ENCODE measurements at regions not wholly inside any gene's neighbourhood (a gene's known extent, or its start where the extent isn't known, plus 50 kb on each side); places are given as distances from the start of the nearest gene placed in this dataset.

GRCh38 chr2:139259422-139260051 lies 479.3 kb upstream of the NXPH2 start:
- no peak overlapping the region for H3K27ac ChIP-seq (replicated peaks in 1 of 4)
- H3K9me3 ChIP-seq = no peaks in the 10 kb centered on the region
- 87% methylated on average over 5 of the region's 5 CpGs for WGBS
- H3K36me3 ChIP-seq = no peaks in the 10 kb centered on the region
- intact Hi-C loops (cut with DNase I) = no loop called here
- no peak for DNase-seq (ENCODE audit: extremely low spot score)
- H3K4me3 ChIP-seq = no peak overlapping the region
- H3K4me1 ChIP-seq = no peaks in the 10 kb centered on the region
- TF ChIP-seq POLR2AphosphoS5 (IDR thresholded peaks at IDR 0.05) = no peak
- no peak for TF ChIP-seq CTCF (IDR thresholded peaks at IDR 0.05)
- TF ChIP-seq POLR2A (IDR thresholded peaks at IDR 0.05; ENCODE audit: low read depth) = no peak
- TF ChIP-seq EP300 (IDR thresholded peaks at IDR 0.05) = no peak
- no peaks in the 10 kb centered on the region for H3K27me3 ChIP-seq

DNA sequence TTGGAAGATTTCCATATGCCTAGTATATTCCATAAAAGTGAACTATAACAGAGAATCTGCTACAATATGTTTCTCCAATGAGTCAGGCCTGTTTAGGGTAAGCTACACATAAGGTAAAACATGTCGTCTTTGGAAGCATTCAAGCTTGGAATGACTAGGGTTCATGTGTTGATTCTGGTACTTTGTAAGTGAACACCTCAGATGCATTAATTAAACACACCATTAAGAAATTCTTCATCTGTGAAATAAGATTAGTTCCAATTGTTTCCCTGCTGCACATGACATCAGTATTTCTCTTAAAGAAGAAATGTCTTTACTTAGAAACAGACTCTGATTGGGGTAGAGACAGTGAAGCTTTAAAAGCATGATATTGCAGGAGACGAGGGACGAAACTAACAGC lies 461.1 kb upstream of the NXPH2 start:
- TF ChIP-seq POLR2AphosphoS5 (IDR thresholded peaks at IDR 0.05) = no peak
- TF ChIP-seq EP300 (IDR thresholded peaks at IDR 0.05) = no peak
- TF ChIP-seq POLR2A (IDR thresholded peaks at IDR 0.05; ENCODE audit: low read depth) = no peak
- TF ChIP-seq CTCF (IDR thresholded peaks at IDR 0.05) = no peak
- no peaks in the 10 kb centered on the region for H3K27me3 ChIP-seq
- H3K9me3 ChIP-seq = no peaks in the 10 kb centered on the region
- no peak for DNase-seq (ENCODE audit: extremely low spot score)
- 84% methylated on average over 3 of the region's 3 CpGs for WGBS
- no peak overlapping the region for H3K4me3 ChIP-seq
- no peaks in the 10 kb centered on the region for H3K36me3 ChIP-seq
- no peak overlapping the region for H3K27ac ChIP-seq (replicated peaks in 1 of 4)
- no peaks in the 10 kb centered on the region for H3K4me1 ChIP-seq
- intact Hi-C loops (cut with DNase I) = no loop called here

GRCh38 chr2:139237023-139237422 lies 456.8 kb upstream of the NXPH2 start:
- no peaks in the 10 kb centered on the region for H3K4me1 ChIP-seq
- WGBS = 87% methylated on average over 3 of the region's 3 CpGs
- intact Hi-C loops (cut with DNase I) = no loop called here
- H3K27ac ChIP-seq (replicated peaks in 1 of 4) = no peak overlapping the region
- DNase-seq (ENCODE audit: extremely low spot score) = no peak
- no peaks in the 10 kb centered on the region for H3K27me3 ChIP-seq
- H3K36me3 ChIP-seq = no peaks in the 10 kb centered on the region
- H3K9me3 ChIP-seq = no peaks in the 10 kb centered on the region
- no peak for TF ChIP-seq POLR2A (IDR thresholded peaks at IDR 0.05; ENCODE audit: low read depth)
- no peak for TF ChIP-seq EP300 (IDR thresholded peaks at IDR 0.05)
- TF ChIP-seq CTCF (IDR thresholded peaks at IDR 0.05) = no peak
- no peak for TF ChIP-seq POLR2AphosphoS5 (IDR thresholded peaks at IDR 0.05)
- H3K4me3 ChIP-seq = no peak overlapping the region

- TF ChIP-seq POLR2A (IDR thresholded peaks at IDR 0.05; ENCODE audit: low read depth) (no peak), CTCF (IDR thresholded peaks at IDR 0.05) (no peak), POLR2AphosphoS5 (IDR thresholded peaks at IDR 0.05) (no peak), EP300 (IDR thresholded peaks at IDR 0.05) (no peak)
- Histone ChIP-seq H3K4me3 (no peak overlapping the region), H3K9me3 (no peaks in the 10 kb centered on the region), H3K4me1 (no peaks in the 10 kb centered on the region), H3K27ac (replicated peaks in 1 of 4) (no peak overlapping the region), H3K27me3 (no peaks in the 10 kb centered on the region), H3K36me3 (no peaks in the 10 kb centered on the region)
- WGBS = 61% methylated on average over 5 of the region's 5 CpGs
- DNase-seq (ENCODE audit: extremely low spot score) = no peak
- intact Hi-C loops (cut with DNase I) = no loop called here
Observed at GRCh38 chr2:139230881-139231280, 450.7 kb upstream of the NXPH2 start.

- intact Hi-C loops (cut with DNase I) = no loop called here
- Histone ChIP-seq H3K36me3 (no peaks in the 10 kb centered on the region), H3K27me3 (no peaks in the 10 kb centered on the region), H3K4me3 (no peak overlapping the region), H3K9me3 (no peaks in the 10 kb centered on the region), H3K4me1 (no peaks in the 10 kb centered on the region), H3K27ac (replicated peaks in 1 of 4) (no peak overlapping the region)
- no peak for DNase-seq (ENCODE audit: extremely low spot score)
- TF ChIP-seq POLR2A (IDR thresholded peaks at IDR 0.05; ENCODE audit: low read depth) (no peak), CTCF (IDR thresholded peaks at IDR 0.05) (no peak), POLR2AphosphoS5 (IDR thresholded peaks at IDR 0.05) (no peak), EP300 (IDR thresholded peaks at IDR 0.05) (no peak)
- whole genome bisulfite sequencing = 95% methylated on average over 2 of the region's 2 CpGs
Observed at GRCh38 chr2:139228276-139228675, 448.1 kb upstream of the NXPH2 start.

Data from esophagus muscularis mucosa (tissue), 4 donors.